HG03469 (cell line): ENCODE measurements at regions not wholly inside any gene's neighbourhood (a gene's known extent, or its start where the extent isn't known, plus 50 kb on each side); places are given as distances from the start of the nearest gene placed in this dataset.
"Not testable (repeated sequence)": the region's sequence is repeated elsewhere in the genome, so short reads cannot be mapped to it uniquely, and the experiment has no call there.

Experiments
- ATAC-seq: cut with Tn5 transposase; IDR thresholded peaks from one replicate; pipeline ENCODE4 v1.9.1; 2021; ENCODE audit warnings: mild to moderate bottlenecking, moderate library complexity, moderate number of reproducible peaks; ENCODE audit not compliant: unreplicated experiment

DNA sequence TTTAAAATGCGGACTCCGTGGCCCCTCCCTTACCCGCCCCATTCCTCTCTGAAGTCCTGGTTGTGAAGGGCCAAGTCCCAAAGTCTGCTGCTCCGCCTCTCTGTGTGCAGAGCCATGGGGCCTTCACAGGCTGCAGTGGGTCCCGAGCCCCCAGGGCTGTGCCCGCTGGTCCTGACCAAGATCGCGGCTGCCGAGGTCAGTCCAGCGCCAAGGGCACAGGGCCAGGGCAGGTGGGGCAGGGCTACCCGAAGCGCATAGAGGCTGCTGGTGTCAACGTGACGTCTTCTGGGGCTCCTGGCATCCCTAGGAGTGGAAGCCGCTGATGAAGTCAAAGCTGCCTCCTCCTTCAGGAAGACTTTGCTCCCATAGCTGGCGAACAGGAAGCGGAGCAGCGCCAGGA, 858.8 kb downstream of the TUBA3C start:
- not testable (repeated sequence) for ATAC-seq

- not testable (repeated sequence) for ATAC-seq
These were observed 862.0 kb downstream of the TUBA3C start for GRCh38 chr13:18319653-18320052.

- ATAC-seq = not testable (repeated sequence)
These were observed 878.3 kb downstream of the TUBA3C start for GRCh38 chr13:18303240-18303813.

DNA sequence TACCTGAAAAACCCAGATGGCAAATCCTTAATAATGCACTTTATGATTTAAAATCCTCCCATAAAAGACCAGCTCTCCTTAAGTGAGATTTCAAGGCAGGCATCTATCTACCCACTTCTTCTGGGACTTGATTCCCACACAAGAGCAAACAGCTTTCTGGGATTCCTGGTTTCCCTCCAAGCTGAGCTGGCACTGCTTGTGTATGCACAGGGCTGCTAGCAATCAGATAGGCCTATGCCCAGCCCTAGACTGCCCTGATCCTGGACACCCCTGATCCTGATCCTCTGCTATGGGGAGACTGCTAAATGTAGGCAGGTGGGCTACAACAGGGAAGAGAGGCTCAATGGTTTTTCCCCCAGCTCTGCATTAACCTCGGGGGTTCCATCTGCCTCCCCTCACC, 880.7 kb downstream of the TUBA3C start:
- not testable (repeated sequence) for ATAC-seq

- ATAC-seq = not testable (repeated sequence)
These were observed 884.3 kb downstream of the TUBA3C start for GRCh38 chr13:18297359-18297758.

GRCh38 chr13:18296617-18297016, 885.0 kb downstream of the TUBA3C start:
- not testable (repeated sequence) for ATAC-seq

DNA sequence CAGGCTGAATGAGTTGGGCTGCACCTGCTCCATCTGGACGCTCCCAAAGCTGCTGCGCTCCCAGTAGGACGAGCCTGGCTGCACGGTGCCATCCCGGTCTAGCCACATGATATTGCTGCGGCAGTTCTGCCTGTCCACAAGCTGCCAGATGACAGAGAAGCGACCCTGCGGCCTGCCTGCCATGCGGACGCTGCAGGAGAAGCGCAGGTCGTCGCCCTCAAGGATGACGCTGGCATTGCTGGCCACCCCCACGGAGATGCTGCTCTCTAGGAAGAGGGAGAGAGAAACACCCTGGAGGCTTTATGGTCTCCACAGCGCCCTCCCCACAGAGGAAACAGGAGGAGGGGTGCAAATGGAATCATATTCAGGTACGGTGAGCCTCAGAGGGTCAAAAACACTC, 887.3 kb downstream of the TUBA3C start:
- ATAC-seq = not testable (repeated sequence)

DNA sequence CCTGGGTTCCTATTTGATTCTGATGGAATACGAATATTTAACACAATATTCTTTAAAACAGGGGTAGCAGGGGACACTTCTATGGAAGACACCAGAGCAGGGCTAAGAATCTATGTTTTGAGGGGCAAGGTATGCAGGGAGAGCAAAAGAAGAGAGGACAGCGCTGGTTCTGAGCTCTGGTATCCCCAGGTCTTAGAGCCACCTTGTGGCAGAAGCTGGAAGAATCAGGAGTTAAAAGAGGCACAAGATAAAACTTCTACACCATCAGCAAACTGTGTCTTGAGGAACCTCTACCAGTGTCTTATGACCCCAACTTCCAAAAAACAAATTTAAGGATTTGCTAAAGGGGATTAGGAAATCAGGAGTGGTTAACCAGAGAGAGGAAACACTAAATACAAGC, 894.8 kb downstream of the TUBA3C start:
- not testable (repeated sequence) for ATAC-seq

DNA sequence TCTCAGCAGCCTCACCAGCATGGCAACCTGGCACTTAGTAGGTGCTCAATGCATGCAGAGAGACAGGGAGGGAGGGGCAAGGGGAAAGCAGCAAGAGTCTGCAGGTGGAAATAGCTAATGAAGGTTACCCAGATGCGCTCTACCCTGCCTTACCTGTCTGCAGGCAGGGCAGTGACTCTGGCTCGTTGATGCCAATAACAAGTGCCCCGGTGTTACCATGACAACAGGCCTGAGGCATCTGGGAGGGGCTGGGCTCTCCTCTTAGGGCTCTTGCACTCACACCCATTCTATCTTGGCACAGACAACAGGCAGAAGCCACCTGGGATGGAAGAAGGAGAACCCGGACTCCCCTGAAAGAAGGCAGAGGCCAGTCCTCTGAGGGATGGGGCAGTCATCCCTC, 896.0 kb downstream of the TUBA3C start:
- not testable (repeated sequence) for ATAC-seq

DNA sequence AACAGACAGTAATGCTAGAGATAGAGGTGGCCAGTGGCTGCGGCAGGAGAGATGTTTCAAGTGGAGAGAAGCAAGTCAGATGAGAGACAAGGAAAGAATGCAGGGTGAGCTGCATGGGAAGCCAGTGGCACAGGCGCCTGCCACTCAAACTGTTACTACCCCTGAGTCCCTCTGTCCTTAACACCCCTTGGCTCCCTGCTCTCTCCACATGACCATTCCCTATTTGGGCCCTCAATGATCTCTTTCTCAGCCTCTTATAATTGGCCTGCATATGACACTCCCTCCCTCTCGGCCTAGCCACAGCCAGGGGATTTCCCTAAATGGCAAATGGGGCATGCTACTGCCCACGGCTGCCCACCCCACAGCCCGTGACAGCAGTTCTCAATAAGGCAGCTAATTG, 897.6 kb downstream of the TUBA3C start:
- not testable (repeated sequence) for ATAC-seq

GRCh38 chr13:18281829-18282597, 899.6 kb downstream of the TUBA3C start:
- not testable (repeated sequence) for ATAC-seq

DNA sequence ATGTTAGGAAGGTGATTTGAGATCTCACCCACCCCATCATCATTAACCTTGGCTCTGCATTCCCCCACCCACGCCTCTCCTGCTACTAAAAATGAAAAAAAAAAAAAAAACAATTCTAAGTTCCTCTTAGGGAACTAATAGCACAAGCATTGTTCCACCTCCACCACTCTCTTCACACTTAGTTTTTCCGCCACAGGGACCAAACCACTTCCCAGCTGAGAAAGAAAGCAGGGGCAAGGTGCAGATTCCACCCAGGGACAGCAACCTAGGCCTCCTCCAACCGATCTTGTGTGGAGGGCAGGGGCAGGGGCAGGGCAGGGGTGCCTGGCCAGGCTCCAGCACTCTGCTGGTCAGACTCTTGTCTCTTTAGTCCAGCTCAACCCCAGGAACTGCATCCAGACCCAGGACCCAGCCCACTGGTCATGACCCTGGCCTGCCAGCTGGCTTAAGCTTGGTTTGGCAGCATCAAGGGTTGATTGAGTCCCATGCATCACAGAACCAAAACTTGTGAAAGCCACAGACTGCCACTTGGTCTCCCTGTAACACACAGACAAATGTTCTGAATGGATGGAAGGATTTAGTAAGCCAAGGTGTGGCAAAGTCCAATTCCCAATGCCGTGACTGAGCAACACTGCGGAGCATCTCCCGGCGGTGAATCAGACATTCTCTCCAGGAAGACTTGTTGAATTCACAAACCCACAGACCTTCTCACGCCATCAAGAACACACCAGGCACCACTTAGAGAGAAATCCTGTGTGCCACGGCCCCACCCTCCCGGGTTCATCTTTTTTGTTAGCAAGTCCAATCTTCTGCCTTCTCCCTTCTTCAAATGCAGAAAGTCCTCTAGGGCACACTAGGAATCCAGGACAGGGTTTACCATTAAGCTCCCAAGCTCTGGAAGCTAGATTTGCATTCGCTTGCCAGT, 900.5 kb downstream of the TUBA3C start:
- not testable (repeated sequence) for ATAC-seq

GRCh38 chr13:18279971-18280370, 901.7 kb downstream of the TUBA3C start:
- ATAC-seq = not testable (repeated sequence)

GRCh38 chr13:18277372-18277771, 904.3 kb downstream of the TUBA3C start:
- not testable (repeated sequence) for ATAC-seq

DNA sequence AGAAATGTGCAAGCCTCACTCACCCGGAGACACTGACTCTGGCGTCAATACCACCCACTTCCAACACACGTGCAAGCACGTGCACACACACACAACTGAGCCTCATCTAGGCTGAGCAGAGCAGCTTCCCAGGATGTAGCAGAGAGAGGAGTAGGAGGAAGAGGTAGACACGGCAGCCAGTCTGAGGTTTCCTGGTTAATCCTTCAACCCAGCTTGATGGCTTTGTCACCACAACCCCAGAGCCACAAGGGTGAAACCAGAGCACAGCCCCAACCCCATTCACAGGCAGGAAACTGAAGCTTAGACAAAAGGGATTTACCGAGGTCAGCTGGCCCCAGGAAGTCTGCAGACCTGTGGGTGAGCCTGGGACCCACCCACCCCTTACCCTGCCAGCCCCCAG, 905.3 kb downstream of the TUBA3C start:
- ATAC-seq = not testable (repeated sequence)

- not testable (repeated sequence) for ATAC-seq
These were observed 907.7 kb downstream of the TUBA3C start for GRCh38 chr13:18273785-18274514.

GRCh38 chr13:18258801-18259419, 922.7 kb downstream of the TUBA3C start:
- not testable (repeated sequence) for ATAC-seq

DNA sequence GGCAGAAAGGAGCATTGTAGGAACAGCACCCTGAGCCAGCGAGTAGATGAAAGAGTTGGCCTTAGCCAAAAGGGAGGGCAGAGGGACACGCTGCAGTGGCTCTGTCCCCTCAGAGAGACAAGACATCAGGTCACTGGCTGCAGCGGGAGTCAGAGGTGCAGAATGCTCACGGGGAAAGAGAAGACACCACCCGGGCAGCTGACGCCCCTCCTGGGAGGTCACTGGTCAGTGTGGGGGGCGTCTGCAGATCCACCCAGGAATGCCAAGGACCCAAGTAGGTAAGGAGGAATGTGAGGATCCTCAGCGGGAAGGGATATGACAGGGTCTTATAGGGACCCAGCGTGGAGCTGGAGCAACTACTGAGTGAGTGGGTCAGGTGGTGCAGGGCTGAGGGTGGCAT, 923.9 kb downstream of the TUBA3C start:
- not testable (repeated sequence) for ATAC-seq

- not testable (repeated sequence) for ATAC-seq
These were observed 928.8 kb downstream of the TUBA3C start for GRCh38 chr13:18252848-18253247.
